HT-29 (cell line): ENCODE measurements at regions not wholly inside any gene's neighbourhood (a gene's known extent, or its start where the extent isn't known, plus 50 kb on each side); places are given as distances from the start of the nearest gene placed in this dataset.
"Not testable (repeated sequence)": the region's sequence is repeated elsewhere in the genome, so short reads cannot be mapped to it uniquely, and the experiment has no call there.

Experiments used
- DNase-seq: peaks from one replicate; pipeline ENCODE4 v3.0.0-alpha.2; 2015; ENCODE audit warnings: low spot score

- not testable (repeated sequence) for DNase-seq
Observed at GRCh38 chr2:142489631-142490030, 358.8 kb upstream of the LRP1B start.

- no peak for DNase-seq
Observed at GRCh38 chr2:142484111-142484510, 353.3 kb upstream of the LRP1B start.

- DNase-seq, result no peak
Observed at GRCh38 chr2:142483653-142484052, 352.8 kb upstream of the LRP1B start.

GRCh38 chr2:142478206-142478605, 347.4 kb upstream of the LRP1B start:
- no peak for DNase-seq

- DNase-seq, result peak; percentile 19
Observed at GRCh38 chr2:142472382-142472781, 341.6 kb upstream of the LRP1B start.

- no peak for DNase-seq
Observed at GRCh38 chr2:142467321-142467720, 336.5 kb upstream of the LRP1B start.

- no peak for DNase-seq
Observed at GRCh38 chr2:142463047-142463446, 332.2 kb upstream of the LRP1B start.

GRCh38 chr2:142462306-142462705, 331.5 kb upstream of the LRP1B start:
- DNase-seq, result no peak

GRCh38 chr2:142445551-142446072, 314.8 kb upstream of the LRP1B start:
- no peak for DNase-seq

- no peak for DNase-seq
Observed at GRCh38 chr2:142445023-142445422, 314.2 kb upstream of the LRP1B start.

- no peak for DNase-seq
Observed at GRCh38 chr2:142435847-142436246, 305.0 kb upstream of the LRP1B start.

- no peak for DNase-seq
Observed at GRCh38 chr2:142426064-142426463, 295.2 kb upstream of the LRP1B start.

- no peak for DNase-seq
Observed at GRCh38 chr2:142425551-142425950, 294.7 kb upstream of the LRP1B start.

- no peak for DNase-seq
Observed at GRCh38 chr2:142423603-142424002, 292.8 kb upstream of the LRP1B start.

- no peak for DNase-seq
Observed at GRCh38 chr2:142422769-142423168, 292.0 kb upstream of the LRP1B start.

- no peak for DNase-seq
Observed at GRCh38 chr2:142422041-142422440, 291.2 kb upstream of the LRP1B start.

GRCh38 chr2:142418699-142419098, 287.9 kb upstream of the LRP1B start:
- DNase-seq, result not testable (repeated sequence)

- DNase-seq, result no peak
Observed at GRCh38 chr2:142416996-142417395, 286.2 kb upstream of the LRP1B start.

GRCh38 chr2:142415461-142415860, 284.6 kb upstream of the LRP1B start:
- DNase-seq, result peak; percentile 36

- no peak for DNase-seq
Observed at GRCh38 chr2:142398212-142398611, 267.4 kb upstream of the LRP1B start.

GRCh38 chr2:142395291-142395690, 264.5 kb upstream of the LRP1B start:
- DNase-seq, result no peak

- DNase-seq, result no peak
Observed at GRCh38 chr2:142380372-142380771, 249.6 kb upstream of the LRP1B start.

- DNase-seq, result not testable (repeated sequence)
Observed at GRCh38 chr2:142362069-142362468, 231.3 kb upstream of the LRP1B start.

GRCh38 chr2:142347751-142348150, 216.9 kb upstream of the LRP1B start:
- no peak for DNase-seq
